AG09309 (cell line): ENCODE measurements at regions not wholly inside any gene's neighbourhood (a gene's known extent, or its start where the extent isn't known, plus 50 kb on each side); places are given as distances from the start of the nearest gene placed in this dataset.
A peak's percentile ranks its signal among the peaks of the same experiment; 100 is the strongest.

Experiments used
- DNase-seq: peaks from one replicate; pipeline ENCODE4 v3.0.0-alpha.2; 2010; ENCODE audit warnings: low read depth
- H3K4me3 ChIP-seq: 2 replicates; pipeline ENCODE4 v1.5.1; 2011; ENCODE audit warnings: mild to moderate bottlenecking, low read depth, low read length, moderate library complexity; ENCODE audit not compliant: control insufficient read depth
- CTCF ChIP-seq: IDR thresholded peaks from 2 replicates; pipeline ENCODE4 v1.5.1; 2011; ENCODE audit warnings: mild to moderate bottlenecking, low read depth, low read length, inconsistent platforms; ENCODE audit not compliant: insufficient read depth, control insufficient read depth; ENCODE audit errors: missing control alignments

- DNase-seq = no peak
- TF ChIP-seq CTCF = no peak
- H3K4me3 ChIP-seq = no peak overlapping the region
Measured at GRCh38 chr2:165033402-165033801, 78.1 kb upstream of the SLC38A11 start.

GRCh38 chr2:165032559-165032958, 77.2 kb upstream of the SLC38A11 start:
- no peak for TF ChIP-seq CTCF
- DNase-seq = no peak
- no peak overlapping the region for H3K4me3 ChIP-seq

GRCh38 chr2:165024199-165024598, 68.9 kb upstream of the SLC38A11 start:
- no peak for DNase-seq
- no peak overlapping the region for H3K4me3 ChIP-seq
- TF ChIP-seq CTCF = no peak

GRCh38 chr2:165022781-165023180, 67.5 kb upstream of the SLC38A11 start:
- H3K4me3 ChIP-seq = no peak overlapping the region
- no peak for DNase-seq
- TF ChIP-seq CTCF = no peak

- H3K4me3 ChIP-seq = no peak overlapping the region
- no peak for DNase-seq
- TF ChIP-seq CTCF = no peak
Measured at GRCh38 chr2:165017966-165018596, 62.8 kb upstream of the SLC38A11 start.

GRCh38 chr2:165016772-165017411, 61.6 kb upstream of the SLC38A11 start:
- peak; percentile 73 for TF ChIP-seq CTCF
- DNase-seq = peak; percentile 50

More at GRCh38 chr2:165016772-165017411, 61.6 kb upstream of the SLC38A11 start:
- H3K4me3 ChIP-seq = no peak overlapping the region
